ENCODE measurements at regions not wholly inside any gene's neighbourhood (a gene's known extent, or its start where the extent isn't known, plus 50 kb on each side); places are given as distances from the start of the nearest gene placed in this dataset.

DNA sequence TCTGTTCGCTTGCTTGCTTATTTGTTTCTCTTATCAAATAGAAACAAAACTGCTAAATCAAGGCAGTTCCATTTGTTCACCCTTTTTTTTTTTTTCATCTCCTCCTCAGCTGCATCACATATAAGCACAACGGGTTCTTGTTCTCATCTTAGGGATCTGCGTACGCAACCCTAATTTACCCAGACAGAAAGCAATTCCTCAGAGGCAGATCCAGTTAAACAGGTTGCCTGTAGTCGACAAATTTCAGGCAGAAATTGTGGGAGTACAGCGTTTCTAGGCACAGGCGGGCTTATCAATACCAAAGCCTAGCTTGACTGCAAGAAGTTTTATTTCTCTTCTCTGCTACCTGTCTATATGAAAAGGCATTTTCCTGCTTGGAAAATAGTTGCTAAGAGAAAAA, 565.4 kb downstream of the NXPH1 start:
- H3K4me3 ChIP-seq (ENCODE audit: low read depth, low read length): no peak overlapping the region
- TF ChIP-seq, protein P1, sequence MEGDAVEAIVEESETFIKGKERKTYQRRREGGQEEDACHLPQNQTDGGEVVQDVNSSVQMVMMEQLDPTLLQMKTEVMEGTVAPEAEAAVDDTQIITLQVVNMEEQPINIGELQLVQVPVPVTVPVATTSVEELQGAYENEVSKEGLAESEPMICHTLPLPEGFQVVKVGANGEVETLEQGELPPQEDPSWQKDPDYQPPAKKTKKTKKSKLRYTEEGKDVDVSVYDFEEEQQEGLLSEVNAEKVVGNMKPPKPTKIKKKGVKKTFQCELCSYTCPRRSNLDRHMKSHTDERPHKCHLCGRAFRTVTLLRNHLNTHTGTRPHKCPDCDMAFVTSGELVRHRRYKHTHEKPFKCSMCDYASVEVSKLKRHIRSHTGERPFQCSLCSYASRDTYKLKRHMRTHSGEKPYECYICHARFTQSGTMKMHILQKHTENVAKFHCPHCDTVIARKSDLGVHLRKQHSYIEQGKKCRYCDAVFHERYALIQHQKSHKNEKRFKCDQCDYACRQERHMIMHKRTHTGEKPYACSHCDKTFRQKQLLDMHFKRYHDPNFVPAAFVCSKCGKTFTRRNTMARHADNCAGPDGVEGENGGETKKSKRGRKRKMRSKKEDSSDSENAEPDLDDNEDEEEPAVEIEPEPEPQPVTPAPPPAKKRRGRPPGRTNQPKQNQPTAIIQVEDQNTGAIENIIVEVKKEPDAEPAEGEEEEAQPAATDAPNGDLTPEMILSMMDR (IDR thresholded peaks at IDR 0.05; ENCODE audit: borderline replicate concordance, insufficient read depth, low read depth, low read length): no peak

DNA sequence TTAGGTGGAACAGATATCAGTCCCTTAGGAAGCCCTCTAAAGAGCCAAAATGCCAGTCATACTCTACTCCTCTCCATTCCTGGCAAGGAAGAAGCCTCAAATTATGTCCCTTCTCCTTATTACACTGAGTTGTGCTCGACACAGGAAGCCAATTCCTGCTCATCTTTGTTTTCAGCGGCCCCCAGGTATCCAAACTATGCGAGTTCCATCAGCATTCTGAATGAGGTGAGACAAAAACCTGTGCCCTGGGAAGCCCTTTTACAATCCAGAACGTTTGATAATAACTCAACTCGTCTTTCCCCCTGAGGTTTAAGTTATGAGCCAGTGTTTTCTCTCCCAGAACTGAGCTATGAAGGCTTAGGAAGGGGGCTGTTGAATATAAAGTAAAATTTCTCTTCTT, 580.5 kb downstream of the NXPH1 start:
- H3K4me3 ChIP-seq (ENCODE audit: low read depth, low read length): no peak overlapping the region
- TF ChIP-seq, protein P1 (IDR thresholded peaks at IDR 0.05; ENCODE audit: borderline replicate concordance, insufficient read depth, low read depth, low read length): no peak

DNA sequence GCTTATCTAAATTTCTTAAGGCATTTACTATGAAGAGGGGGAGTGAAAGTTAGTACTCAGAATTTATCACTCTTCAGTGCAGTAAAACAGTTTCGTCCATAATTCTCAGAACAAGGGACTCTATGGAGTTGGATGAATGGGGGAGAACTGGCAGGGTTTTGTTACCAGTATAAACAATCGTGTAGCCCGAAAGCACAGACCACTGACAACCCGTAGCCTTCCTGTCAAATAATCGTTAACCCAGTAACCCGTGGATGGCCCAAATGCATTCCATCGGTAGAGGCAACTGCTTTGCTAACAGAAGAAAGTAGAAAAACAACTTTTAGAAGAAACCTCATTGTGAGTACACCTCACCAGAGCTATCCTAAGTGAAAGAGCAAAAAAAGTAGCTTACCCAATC, 583.9 kb downstream of the NXPH1 start:
- TF ChIP-seq, protein P1 (IDR thresholded peaks at IDR 0.05; ENCODE audit: borderline replicate concordance, insufficient read depth, low read depth, low read length): no peak
- H3K4me3 ChIP-seq (ENCODE audit: low read depth, low read length): no peak overlapping the region

DNA sequence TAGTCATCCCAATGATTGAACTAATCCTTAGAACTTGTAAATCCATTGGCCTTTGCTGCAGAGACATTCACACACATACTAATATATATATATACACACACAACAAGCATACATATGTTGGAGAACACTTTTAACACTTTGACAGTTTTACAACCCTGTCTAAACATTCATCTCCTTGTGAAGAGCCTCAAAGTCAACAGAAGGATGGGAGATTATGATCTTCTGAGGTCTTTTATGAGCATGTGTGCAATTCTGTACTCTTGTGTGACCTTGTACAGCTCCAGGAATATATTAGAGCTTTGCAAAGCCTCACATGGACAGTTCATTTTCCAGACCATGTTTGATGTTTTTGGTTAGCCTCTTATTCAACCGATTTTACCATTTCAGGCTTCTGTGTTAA, 589.0 kb downstream of the NXPH1 start:
- TF ChIP-seq, protein P1 (IDR thresholded peaks at IDR 0.05; ENCODE audit: borderline replicate concordance, insufficient read depth, low read depth, low read length): no peak
- no peak overlapping the region for H3K4me3 ChIP-seq (ENCODE audit: low read depth, low read length)

DNA sequence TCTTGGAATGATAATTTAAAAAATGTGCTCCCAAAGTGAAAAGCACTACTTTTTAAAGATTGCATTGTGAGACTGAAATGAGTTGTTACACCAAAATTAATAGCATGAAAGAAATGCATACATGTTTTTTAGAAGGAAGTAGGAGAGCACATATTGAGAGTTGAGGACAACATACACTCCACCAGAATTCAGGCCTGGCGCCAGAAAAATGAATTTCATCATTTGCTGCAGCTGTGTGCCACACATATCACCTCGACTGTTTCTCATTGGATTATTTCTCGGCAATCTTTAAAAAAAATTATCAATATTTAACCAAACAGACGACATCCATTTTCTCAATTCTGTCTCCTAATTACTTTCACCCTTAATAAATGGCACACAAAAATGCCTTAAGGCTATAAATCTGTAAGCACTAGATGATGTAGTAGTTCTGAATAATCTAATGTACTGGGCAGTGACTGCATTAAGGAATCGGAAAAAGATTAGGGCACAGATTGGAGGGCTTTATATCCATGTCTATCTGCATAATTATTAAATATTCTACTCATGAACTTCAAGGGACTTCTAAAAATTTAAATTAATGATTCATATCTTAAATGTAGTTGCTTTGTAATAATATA, 590.4 kb downstream of the NXPH1 start:
- H3K4me3 ChIP-seq (ENCODE audit: low read depth, low read length): no peak overlapping the region
- TF ChIP-seq, protein P1 (IDR thresholded peaks at IDR 0.05; ENCODE audit: borderline replicate concordance, insufficient read depth, low read depth, low read length): no peak

DNA sequence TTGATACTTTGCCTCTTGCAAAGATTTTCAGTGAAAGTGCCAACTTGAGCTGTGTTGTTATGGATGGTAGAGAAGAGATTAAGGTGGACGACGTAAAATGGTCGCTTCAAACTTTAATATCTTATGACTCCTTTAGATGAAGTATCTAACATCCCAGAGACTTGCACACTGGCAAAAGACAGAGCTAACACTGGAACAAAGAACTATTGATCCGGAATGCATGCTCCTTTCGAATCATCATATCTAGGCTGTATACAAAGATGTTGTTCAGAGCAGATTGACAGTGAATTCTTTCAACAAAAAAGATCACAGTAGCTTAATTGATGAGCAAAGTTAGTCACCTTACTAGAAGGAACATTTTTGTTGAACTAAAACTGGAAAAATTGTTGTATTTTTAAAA, 592.7 kb downstream of the NXPH1 start:
- H3K4me3 ChIP-seq (ENCODE audit: low read depth, low read length): no peak overlapping the region
- TF ChIP-seq, protein P1 (IDR thresholded peaks at IDR 0.05; ENCODE audit: borderline replicate concordance, insufficient read depth, low read depth, low read length): no peak

DNA sequence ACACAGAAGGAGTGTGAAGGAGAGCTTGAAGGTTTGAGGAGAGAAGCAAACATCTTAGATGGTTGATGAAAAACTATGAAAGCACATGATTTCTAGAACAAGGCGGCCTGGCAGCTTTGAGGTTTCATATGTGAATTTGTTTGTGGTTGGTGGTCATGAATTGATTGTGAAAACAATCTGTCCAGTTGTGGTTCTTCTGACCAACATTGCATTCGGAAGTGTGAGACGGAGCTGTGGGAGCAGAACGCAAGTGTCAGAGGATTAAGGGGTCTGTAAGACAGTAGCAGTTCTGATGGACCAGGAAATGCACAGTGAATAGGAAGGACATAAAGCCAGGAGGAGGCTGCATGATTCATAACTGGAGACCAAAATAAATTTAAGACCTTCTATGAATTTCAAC, 594.6 kb downstream of the NXPH1 start:
- TF ChIP-seq, protein P1 (IDR thresholded peaks at IDR 0.05; ENCODE audit: borderline replicate concordance, insufficient read depth, low read depth, low read length): no peak
- H3K4me3 ChIP-seq (ENCODE audit: low read depth, low read length): no peak overlapping the region
